GM12873 (cell line): ENCODE measurements at regions not wholly inside any gene's neighbourhood (a gene's known extent, or its start where the extent isn't known, plus 50 kb on each side); places are given as distances from the start of the nearest gene placed in this dataset.
A peak's percentile ranks its signal among the peaks of the same experiment; 100 is the strongest.

Source experiments
- TF ChIP-seq, protein P1 (sequence below): IDR thresholded peaks from 2 replicates; pipeline ENCODE4 v1.5.1; 2012; ENCODE audit warnings: low read depth, mild to moderate bottlenecking, moderate library complexity, low read length, control low read depth; ENCODE audit not compliant: insufficient read depth; ENCODE audit errors: missing control alignments

DNA sequence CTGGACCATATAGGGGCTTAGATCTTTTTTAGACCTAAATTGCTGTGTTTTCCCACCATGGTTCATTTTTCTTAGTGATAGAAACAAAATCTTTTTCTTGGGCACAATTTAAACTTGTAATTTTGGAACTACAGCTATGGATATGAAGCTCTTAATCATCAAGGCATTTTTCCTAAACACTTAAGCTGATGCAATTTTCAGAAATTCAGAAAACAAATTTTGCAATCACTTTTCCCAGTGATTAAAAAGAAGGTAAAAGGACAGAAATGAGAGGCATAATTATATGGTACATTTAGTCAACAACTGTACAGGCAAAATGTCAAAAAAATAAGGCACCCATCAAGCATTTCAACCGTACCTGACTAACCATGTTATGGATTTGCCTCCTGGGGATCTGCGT is 665.4 kb downstream of the XIRP2 start:
- TF ChIP-seq, protein P1, sequence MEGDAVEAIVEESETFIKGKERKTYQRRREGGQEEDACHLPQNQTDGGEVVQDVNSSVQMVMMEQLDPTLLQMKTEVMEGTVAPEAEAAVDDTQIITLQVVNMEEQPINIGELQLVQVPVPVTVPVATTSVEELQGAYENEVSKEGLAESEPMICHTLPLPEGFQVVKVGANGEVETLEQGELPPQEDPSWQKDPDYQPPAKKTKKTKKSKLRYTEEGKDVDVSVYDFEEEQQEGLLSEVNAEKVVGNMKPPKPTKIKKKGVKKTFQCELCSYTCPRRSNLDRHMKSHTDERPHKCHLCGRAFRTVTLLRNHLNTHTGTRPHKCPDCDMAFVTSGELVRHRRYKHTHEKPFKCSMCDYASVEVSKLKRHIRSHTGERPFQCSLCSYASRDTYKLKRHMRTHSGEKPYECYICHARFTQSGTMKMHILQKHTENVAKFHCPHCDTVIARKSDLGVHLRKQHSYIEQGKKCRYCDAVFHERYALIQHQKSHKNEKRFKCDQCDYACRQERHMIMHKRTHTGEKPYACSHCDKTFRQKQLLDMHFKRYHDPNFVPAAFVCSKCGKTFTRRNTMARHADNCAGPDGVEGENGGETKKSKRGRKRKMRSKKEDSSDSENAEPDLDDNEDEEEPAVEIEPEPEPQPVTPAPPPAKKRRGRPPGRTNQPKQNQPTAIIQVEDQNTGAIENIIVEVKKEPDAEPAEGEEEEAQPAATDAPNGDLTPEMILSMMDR, result no peak

DNA sequence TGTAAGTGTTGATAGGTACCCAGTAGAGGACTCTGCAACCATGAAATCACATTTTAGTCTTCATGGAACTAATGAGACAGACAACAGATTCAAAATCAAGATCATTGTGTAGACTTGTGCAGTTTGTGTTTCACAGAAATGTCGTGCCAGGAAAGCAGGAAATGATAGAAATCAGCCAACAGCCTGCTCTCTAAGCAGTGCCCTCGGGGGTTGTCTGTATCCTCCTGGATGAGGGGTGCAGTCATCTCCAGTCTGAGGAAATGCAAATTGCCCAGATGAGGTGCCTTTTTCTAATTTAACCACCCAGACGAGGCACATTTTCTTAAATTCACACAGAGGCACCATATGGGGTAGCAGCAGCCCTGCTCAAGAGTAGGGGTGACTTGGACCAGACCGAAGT is 663.1 kb downstream of the XIRP2 start:
- TF ChIP-seq, protein P1, result no peak

DNA sequence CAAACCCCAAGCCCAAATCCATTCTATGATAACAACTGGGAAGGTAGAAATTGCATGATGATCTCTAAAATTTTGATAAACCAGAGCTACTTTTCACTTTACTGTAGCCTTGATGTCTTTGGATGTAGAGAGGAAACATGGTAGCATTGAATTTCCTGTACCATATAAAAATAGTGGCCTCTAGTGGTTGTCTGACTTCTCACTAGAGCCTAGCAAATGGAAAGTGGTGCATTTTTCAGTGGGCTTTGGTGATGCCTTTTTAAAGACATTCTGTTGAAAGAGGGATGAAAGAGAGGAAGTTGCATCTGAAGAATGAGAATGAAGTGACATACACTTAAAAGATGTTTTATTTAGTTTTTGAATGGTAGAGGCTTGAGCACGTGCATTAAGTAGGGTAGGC is 662.2 kb downstream of the XIRP2 start:
- TF ChIP-seq, protein P1, result peak; percentile 42

- TF ChIP-seq, protein P1, result no peak
These were observed 660.1 kb downstream of the XIRP2 start for GRCh38 chr2:167548396-167548795.

DNA sequence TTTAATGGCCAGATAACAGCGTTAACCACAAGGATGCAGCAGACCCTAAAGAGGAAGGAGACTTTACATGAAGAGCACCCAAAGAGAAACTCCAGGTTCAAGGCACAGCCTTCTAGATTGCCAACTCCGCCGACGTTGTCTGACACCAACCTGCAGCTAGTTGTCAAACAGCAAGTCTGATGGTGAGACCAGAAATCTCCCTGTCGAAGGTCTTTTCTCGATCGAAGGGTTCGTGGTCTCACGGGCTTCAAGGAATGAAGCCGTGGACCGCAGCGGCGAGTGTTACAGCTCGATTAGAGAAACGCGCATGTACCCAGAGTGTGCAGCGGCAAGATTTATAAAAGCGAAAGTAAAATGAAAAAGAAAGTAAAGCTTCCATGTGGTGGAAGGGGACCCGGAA is 656.3 kb downstream of the XIRP2 start:
- TF ChIP-seq, protein P1, result no peak

GRCh38 chr2:167543721-167544120 is 655.4 kb downstream of the XIRP2 start:
- TF ChIP-seq, protein P1, result no peak

DNA sequence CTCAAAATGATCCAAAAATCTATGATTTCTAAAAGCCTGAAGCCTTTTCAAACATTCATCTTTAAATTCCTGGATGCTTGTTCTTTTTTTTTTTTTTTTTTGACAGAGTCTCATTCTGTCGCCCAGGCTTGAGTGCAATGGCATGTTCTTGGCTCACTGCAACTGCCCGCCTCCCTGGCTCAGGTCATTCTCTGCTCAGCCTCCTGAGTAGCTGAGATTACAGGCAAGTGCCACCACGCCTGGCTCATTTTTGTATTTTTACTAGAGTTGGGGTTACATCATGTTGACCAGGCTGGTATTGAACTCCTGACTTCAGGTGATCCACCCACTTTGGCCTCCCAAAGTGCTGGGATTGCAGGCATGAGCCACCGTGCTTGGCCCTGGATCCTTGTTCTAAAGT is 649.5 kb downstream of the XIRP2 start:
- TF ChIP-seq, protein P1, result no peak
